Prostate gland (tissue), 2 donors: ENCODE measurements at regions not wholly inside any gene's neighbourhood (a gene's known extent, or its start where the extent isn't known, plus 50 kb on each side); places are given as distances from the start of the nearest gene placed in this dataset.

ENCODE experiments used
- CTCF ChIP-seq, 4 experiments: fragments of 200-600 bp in 2 of 4; fragments of 450-650 bp in 2 of 4; sonication (generic) in 2 of 4; IDR thresholded peaks; 1 replicate in 3 of 4; 2 replicates in 1 of 4; pipeline ENCODE4 v1.5.1; 2016 to 2019; ENCODE audit warnings: antibody characterized with exemption in 4 of 4, mild to moderate bottlenecking in 2 of 4, moderate library complexity in 2 of 4
- POLR2AphosphoS5 ChIP-seq: sonication (generic); formaldehyde crosslinking; IDR thresholded peaks from one replicate; pipeline ENCODE4 v1.6.1; 2017; ENCODE audit warnings: antibody characterized with exemption

GRCh38 chr13:104021806-104022397 lies 955.7 kb upstream of the SLC10A2 start:
- TF ChIP-seq CTCF (IDR thresholded peaks at IDR 0.05) (no peak), POLR2AphosphoS5 (no peak)
